PC-3 (cell line): ENCODE measurements at regions not wholly inside any gene's neighbourhood (a gene's known extent, or its start where the extent isn't known, plus 50 kb on each side); places are given as distances from the start of the nearest gene placed in this dataset.

Experiments used
- EZH2 ChIP-seq: fragments of 300-600 bp; sonication (generic); IDR thresholded peaks from one replicate; pipeline ENCODE4 v1.6.1; 2017; ENCODE audit warnings: antibody characterized with exemption, mild to moderate bottlenecking, low read length; ENCODE audit not compliant: unreplicated experiment
- TF ChIP-seq, protein P1 (sequence below): fragments of 300-600 bp; sonication (generic); conservative IDR thresholded peaks from 2 replicates; pipeline ENCODE4 v1.5.1; 2017; ENCODE audit warnings: antibody characterized with exemption, low read depth, mild to moderate bottlenecking, low read length

DNA sequence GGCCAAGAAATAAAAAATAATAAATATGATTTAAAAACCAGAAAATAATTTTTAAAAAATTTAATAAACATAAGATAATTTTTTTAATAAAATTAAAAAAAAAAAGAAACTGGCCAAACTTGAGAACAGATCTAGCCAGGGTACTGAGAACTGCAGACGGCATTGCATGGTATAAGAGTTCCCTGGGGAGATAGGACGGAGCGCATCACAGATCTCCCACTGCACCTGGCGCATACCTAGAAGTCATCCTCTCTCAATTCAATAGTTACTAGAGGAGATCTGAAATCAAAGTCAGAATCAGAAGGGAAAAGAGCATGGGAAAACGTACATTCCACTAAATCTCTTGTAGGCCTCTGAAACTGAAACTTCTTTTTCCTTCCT, 58.9 kb upstream of the BCL2L14 start:
- TF ChIP-seq, protein P1, sequence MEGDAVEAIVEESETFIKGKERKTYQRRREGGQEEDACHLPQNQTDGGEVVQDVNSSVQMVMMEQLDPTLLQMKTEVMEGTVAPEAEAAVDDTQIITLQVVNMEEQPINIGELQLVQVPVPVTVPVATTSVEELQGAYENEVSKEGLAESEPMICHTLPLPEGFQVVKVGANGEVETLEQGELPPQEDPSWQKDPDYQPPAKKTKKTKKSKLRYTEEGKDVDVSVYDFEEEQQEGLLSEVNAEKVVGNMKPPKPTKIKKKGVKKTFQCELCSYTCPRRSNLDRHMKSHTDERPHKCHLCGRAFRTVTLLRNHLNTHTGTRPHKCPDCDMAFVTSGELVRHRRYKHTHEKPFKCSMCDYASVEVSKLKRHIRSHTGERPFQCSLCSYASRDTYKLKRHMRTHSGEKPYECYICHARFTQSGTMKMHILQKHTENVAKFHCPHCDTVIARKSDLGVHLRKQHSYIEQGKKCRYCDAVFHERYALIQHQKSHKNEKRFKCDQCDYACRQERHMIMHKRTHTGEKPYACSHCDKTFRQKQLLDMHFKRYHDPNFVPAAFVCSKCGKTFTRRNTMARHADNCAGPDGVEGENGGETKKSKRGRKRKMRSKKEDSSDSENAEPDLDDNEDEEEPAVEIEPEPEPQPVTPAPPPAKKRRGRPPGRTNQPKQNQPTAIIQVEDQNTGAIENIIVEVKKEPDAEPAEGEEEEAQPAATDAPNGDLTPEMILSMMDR: no peak
- no peak for TF ChIP-seq EZH2
